HepG2 (cell line): ENCODE measurements at regions not wholly inside any gene's neighbourhood (a gene's known extent, or its start where the extent isn't known, plus 50 kb on each side); places are given as distances from the start of the nearest gene placed in this dataset.
"Not testable (repeated sequence)": the region's sequence is repeated elsewhere in the genome, so short reads cannot be mapped to it uniquely, and the experiment has no call there.

Experiments used
- ATAC-seq: fragments of 200-7000 bp; cut with Tn5 transposase; 3 replicates; pipeline ENCODE4 v1.9.1; 2020; ENCODE audit warnings: mild to moderate bottlenecking, moderate library complexity
- BruUV-seq: library from RNA; stranded (reverse); fragments of 400-500 nt; replicated peaks from 2 replicates; lab custom pipeline; 2021; lab: Mats Ljungman, UMichigan
- CTCF ChIA-PET: fragments of 300-600 bp; formaldehyde crosslinking; extraction: SDS; loops from one replicate; lab custom pipeline; 2021; ENCODE audit warnings: low total read pairs, inconsistent platforms, low intra/inter-chr PET ratio; lab: Yijun Ruan, JAX
- POLR2A ChIA-PET: fragments of 350-600 bp; sonication (Branson Sonifier 250); formaldehyde crosslinking; loops from one replicate; lab custom pipeline; 2020; ENCODE audit warnings: antibody characterized with exemption, inconsistent platforms; lab: Yijun Ruan, JAX
- DNase-seq: peaks from one replicate; pipeline ENCODE4 v3.0.0-alpha.2; 2015; ENCODE audit warnings: low spot score
- FAIRE-seq: peaks from 3 replicates; lab custom pipeline; 2011; peaks lifted over from hg19 to GRCh38; lab: Jason Lieb, UNC
- H2AFZ ChIP-seq: one replicate; pipeline ENCODE4 v1.6.1; 2011; ENCODE audit warnings: low read length, inconsistent platforms
- H3K27ac ChIP-seq: fragments of 300-600 bp; 3 replicates; pipeline ENCODE4 v1.8.0; 2011; ENCODE audit warnings: mixed run types, mild to moderate bottlenecking, mixed read lengths, low read length, inconsistent platforms; ENCODE audit not compliant: insufficient read depth; ENCODE audit errors: extremely low read length
- H3K27me3 ChIP-seq, 2 experiments: fragments of 200-600 bp in 1 of 2; 2 replicates in 1 of 2; 3 replicates in 1 of 2; pipeline versions ENCODE4 v1.6.0 to v1.8.0; 2011; ENCODE audit warnings: low read length in 2 of 2, mild to moderate bottlenecking in 2 of 2, moderate library complexity in 2 of 2, inconsistent platforms in 1 of 2; ENCODE audit not compliant: insufficient read depth in 2 of 2, control insufficient read depth in 1 of 2
- H3K36me3 ChIP-seq, 2 experiments: fragments of 200-600 bp in 1 of 2; replicated peaks in 1 of 2; 2 replicates in 1 of 2; 3 replicates in 1 of 2; pipeline versions ENCODE4 v1.5.1 to v1.8.0; 2011; ENCODE audit warnings: low read length in 2 of 2, inconsistent platforms in 1 of 2; ENCODE audit not compliant: insufficient read depth in 2 of 2, control insufficient read depth in 1 of 2
- H3K4me1 ChIP-seq: 2 replicates; pipeline ENCODE4 v1.5.1; 2012; ENCODE audit warnings: low read length, inconsistent platforms; ENCODE audit not compliant: insufficient read depth
- H3K4me2 ChIP-seq: 2 replicates; pipeline ENCODE4 v1.6.0; 2011; ENCODE audit warnings: low read depth, low read length, inconsistent platforms
- H3K4me3 ChIP-seq, 3 experiments: fragments of 200-600 bp in 1 of 3; sonication (generic), shearing (Covaris generic) in 1 of 3; replicated peaks in 1 of 3; 2 replicates each; pipeline ENCODE4 v1.5.1; 2011 to 2016; ENCODE audit warnings: low read length in 3 of 3, inconsistent platforms in 2 of 3, low read depth in 2 of 3, mild to moderate bottlenecking in 2 of 3, control low read depth in 1 of 3, mixed read lengths in 1 of 3; ENCODE audit not compliant: insufficient read depth in 1 of 3
- H3K79me2 ChIP-seq: one replicate; pipeline ENCODE4 v1.6.1; 2011; ENCODE audit warnings: low read length, inconsistent platforms; ENCODE audit not compliant: insufficient read depth
- H3K9ac ChIP-seq: 2 replicates; pipeline ENCODE4 v1.6.0; 2011; ENCODE audit warnings: mild to moderate bottlenecking, low read depth, low read length, inconsistent platforms; ENCODE audit not compliant: insufficient read depth
- H3K9me3 ChIP-seq: 2 replicates; pipeline ENCODE4 v1.5.1; 2012; ENCODE audit warnings: mild to moderate bottlenecking, low read length
- H4K20me1 ChIP-seq: 2 replicates; pipeline ENCODE4 v1.6.0; 2011; ENCODE audit warnings: inconsistent platforms, mild to moderate bottlenecking, low read length, moderate library complexity; ENCODE audit not compliant: insufficient read depth
- KLF15 ChIP-seq: sonication (generic); formaldehyde crosslinking; IDR thresholded peaks from 2 replicates; pipeline ENCODE4 v1.8.1; 2023; ENCODE audit warnings: borderline replicate concordance, mild to moderate bottlenecking, inconsistent platforms, missing genetic modification reagents, mixed read lengths
- WGBS: methylation state at CpG from one replicate; pipeline ENCODE4 v1.1.6; 2017; ENCODE audit warnings: low lambda C conversion rate; 5-methylcytosine and 5-hydroxymethylcytosine counted together
- in situ Hi-C: cut with HindIII; loops from 2 replicates; pipeline ENCODE4 v1.10.0; 2017; ENCODE audit warnings: low pct_unique_long_range_greater_than_20kb; ENCODE audit not compliant: extremely low pct_ligation_motif_present
- intact Hi-C: fragments of 100-400 bp; cut with micrococcal nuclease; formaldehyde crosslinking; loops from one replicate; pipeline ENCODE4 v1.10.0; 2022; ENCODE audit not compliant: unreplicated experiment
- TF ChIP-seq, protein P1 (sequence below): sonication (generic); formaldehyde crosslinking; IDR thresholded peaks from 2 replicates; pipeline ENCODE4 v1.5.1; 2020; ENCODE audit warnings: mild to moderate bottlenecking, missing genetic modification reagents, moderate library complexity
- TF ChIP-seq, protein P2 (sequence below): sonication (generic); formaldehyde crosslinking; IDR thresholded peaks from 2 replicates; pipeline ENCODE4 v1.4.0; 2020; ENCODE audit warnings: low read depth, mild to moderate bottlenecking, missing genetic modification reagents
- TF ChIP-seq, protein P3 (sequence below): sonication (generic); formaldehyde crosslinking; IDR thresholded peaks from 2 replicates; pipeline ENCODE4 v1.9.0; 2021; ENCODE audit warnings: missing genetic modification reagents, borderline replicate concordance

DNA sequence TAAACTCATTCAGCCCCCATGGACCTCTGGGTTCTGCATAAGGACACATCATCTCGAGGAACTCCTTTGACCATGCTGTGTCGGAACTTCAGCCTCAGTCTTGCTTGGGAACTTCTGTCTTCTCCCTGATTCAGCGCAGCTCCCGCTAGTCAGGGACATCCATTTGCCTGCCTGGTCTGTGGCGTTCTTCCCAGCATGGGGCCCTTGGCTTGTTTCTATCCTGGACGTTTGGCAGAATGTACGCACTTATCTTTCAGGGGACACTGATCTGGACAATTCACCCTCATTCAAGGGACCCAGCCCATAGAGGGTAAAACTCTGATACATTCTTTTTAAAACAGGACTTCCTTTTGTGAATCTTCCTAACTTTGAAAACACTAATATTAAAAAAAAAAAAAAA, 75.8 kb upstream of the WIPF1 start:
- in situ Hi-C loops (no loop called here), intact Hi-C loops (no loop called here)
- peaks cover 0 to 19% of the 10 kb centered on the region in 2 experiments; a peak in 2 of 5 replicates for H3K27me3 ChIP-seq
- BruUV-seq, result no TSS peak
- no peaks in the 10 kb centered on the region for H4K20me1 ChIP-seq
- no peaks in the 10 kb centered on the region for H3K4me1 ChIP-seq
- no peak overlapping the region for H2AFZ ChIP-seq
- no peak overlapping the region for H3K9ac ChIP-seq
- ATAC-seq (no peak), DNase-seq (no peak), FAIRE-seq (no peak)
- no peak overlapping the region for H3K4me2 ChIP-seq
- no peaks in the 10 kb centered on the region for H3K36me3 ChIP-seq
- H3K9me3 ChIP-seq, result no peaks in the 10 kb centered on the region
- ChIA-PET CTCF (no interaction called here), POLR2A (no interaction called here)
- 26% methylated on average over 7 of the region's 7 CpGs for WGBS
- no peak overlapping the region for H3K27ac ChIP-seq
- H3K79me2 ChIP-seq, result no peaks in the 10 kb centered on the region
- TF ChIP-seq, protein P1, sequence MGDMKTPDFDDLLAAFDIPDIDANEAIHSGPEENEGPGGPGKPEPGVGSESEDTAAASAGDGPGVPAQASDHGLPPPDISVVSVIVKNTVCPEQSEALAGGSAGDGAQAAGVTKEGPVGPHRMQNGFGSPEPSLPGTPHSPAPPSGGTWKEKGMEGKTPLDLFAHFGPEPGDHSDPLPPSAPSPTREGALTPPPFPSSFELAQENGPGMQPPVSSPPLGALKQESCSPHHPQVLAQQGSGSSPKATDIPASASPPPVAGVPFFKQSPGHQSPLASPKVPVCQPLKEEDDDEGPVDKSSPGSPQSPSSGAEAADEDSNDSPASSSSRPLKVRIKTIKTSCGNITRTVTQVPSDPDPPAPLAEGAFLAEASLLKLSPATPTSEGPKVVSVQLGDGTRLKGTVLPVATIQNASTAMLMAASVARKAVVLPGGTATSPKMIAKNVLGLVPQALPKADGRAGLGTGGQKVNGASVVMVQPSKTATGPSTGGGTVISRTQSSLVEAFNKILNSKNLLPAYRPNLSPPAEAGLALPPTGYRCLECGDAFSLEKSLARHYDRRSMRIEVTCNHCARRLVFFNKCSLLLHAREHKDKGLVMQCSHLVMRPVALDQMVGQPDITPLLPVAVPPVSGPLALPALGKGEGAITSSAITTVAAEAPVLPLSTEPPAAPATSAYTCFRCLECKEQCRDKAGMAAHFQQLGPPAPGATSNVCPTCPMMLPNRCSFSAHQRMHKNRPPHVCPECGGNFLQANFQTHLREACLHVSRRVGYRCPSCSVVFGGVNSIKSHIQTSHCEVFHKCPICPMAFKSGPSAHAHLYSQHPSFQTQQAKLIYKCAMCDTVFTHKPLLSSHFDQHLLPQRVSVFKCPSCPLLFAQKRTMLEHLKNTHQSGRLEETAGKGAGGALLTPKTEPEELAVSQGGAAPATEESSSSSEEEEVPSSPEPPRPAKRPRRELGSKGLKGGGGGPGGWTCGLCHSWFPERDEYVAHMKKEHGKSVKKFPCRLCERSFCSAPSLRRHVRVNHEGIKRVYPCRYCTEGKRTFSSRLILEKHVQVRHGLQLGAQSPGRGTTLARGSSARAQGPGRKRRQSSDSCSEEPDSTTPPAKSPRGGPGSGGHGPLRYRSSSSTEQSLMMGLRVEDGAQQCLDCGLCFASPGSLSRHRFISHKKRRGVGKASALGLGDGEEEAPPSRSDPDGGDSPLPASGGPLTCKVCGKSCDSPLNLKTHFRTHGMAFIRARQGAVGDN, result no peak
- TF ChIP-seq, protein P2, sequence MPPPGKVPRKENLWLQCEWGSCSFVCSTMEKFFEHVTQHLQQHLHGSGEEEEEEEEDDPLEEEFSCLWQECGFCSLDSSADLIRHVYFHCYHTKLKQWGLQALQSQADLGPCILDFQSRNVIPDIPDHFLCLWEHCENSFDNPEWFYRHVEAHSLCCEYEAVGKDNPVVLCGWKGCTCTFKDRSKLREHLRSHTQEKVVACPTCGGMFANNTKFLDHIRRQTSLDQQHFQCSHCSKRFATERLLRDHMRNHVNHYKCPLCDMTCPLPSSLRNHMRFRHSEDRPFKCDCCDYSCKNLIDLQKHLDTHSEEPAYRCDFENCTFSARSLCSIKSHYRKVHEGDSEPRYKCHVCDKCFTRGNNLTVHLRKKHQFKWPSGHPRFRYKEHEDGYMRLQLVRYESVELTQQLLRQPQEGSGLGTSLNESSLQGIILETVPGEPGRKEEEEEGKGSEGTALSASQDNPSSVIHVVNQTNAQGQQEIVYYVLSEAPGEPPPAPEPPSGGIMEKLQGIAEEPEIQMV (CRISPR knock-in tag), result no peak
- TF ChIP-seq KLF15 (CRISPR knock-in tag), result no peak
- TF ChIP-seq, protein P3, sequence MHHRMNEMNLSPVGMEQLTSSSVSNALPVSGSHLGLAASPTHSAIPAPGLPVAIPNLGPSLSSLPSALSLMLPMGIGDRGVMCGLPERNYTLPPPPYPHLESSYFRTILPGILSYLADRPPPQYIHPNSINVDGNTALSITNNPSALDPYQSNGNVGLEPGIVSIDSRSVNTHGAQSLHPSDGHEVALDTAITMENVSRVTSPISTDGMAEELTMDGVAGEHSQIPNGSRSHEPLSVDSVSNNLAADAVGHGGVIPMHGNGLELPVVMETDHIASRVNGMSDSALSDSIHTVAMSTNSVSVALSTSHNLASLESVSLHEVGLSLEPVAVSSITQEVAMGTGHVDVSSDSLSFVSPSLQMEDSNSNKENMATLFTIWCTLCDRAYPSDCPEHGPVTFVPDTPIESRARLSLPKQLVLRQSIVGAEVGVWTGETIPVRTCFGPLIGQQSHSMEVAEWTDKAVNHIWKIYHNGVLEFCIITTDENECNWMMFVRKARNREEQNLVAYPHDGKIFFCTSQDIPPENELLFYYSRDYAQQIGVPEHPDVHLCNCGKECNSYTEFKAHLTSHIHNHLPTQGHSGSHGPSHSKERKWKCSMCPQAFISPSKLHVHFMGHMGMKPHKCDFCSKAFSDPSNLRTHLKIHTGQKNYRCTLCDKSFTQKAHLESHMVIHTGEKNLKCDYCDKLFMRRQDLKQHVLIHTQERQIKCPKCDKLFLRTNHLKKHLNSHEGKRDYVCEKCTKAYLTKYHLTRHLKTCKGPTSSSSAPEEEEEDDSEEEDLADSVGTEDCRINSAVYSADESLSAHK, result no peak
- no peak overlapping the region for H3K4me3 ChIP-seq

DNA sequence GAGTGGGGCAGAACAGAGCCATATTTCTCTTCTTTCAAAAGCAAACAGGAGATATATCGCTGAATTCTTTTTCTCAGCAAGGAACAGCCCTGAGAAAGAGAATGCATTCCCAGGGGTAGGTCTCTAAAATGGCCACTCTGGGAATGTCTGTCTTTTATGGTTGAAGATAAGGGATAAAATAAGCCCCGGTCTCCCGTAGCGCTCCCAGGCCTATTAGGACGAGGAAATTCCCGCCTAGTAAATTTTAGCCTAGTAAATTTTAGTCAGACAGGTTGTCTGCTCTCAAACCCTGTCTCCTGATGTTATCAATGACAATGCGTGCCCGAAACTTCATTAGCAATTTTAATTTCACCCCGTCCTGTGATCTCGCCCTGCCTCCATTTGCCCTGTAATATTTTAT, 73.9 kb upstream of the WIPF1 start:
- 44% methylated on average over 10 of the region's 10 CpGs for WGBS
- POLR2A ChIA-PET, DNase-seq: not testable (repeated sequence)

More for the DNA sequence above, 73.9 kb upstream of the WIPF1 start:
- H2AFZ ChIP-seq, BruUV-seq, H3K36me3 ChIP-seq, H4K20me1 ChIP-seq, H3K79me2 ChIP-seq, H3K4me1 ChIP-seq, in situ Hi-C loops, intact Hi-C loops, H3K27ac ChIP-seq, CTCF ChIA-PET, H3K4me2 ChIP-seq, H3K9me3 ChIP-seq, ATAC-seq, H3K9ac ChIP-seq, H3K4me3 ChIP-seq, FAIRE-seq: not testable (repeated sequence)
- H3K27me3 ChIP-seq, result peaks cover under 1 to 33% of the 10 kb centered on the region in 2 experiments; a peak in 2 of 5 replicates
